Calu3 (cell line): ENCODE measurements at regions not wholly inside any gene's neighbourhood (a gene's known extent, or its start where the extent isn't known, plus 50 kb on each side); places are given as distances from the start of the nearest gene placed in this dataset.
"Not testable (repeated sequence)": the region's sequence is repeated elsewhere in the genome, so short reads cannot be mapped to it uniquely, and the experiment has no call there.

Source experiments
- BruUV-seq: library from RNA; stranded (reverse); fragments of 400-500 nt; replicated peaks from 2 replicates; lab custom pipeline; 2021; lab: Mats Ljungman, UMichigan
- CTCF ChIA-PET: fragments of 300-600 bp; sonication (Branson Sonifier 250); formaldehyde crosslinking; loops from one replicate; lab custom pipeline; 2022; ENCODE audit warnings: antibody characterized with exemption; lab: Charles Lee
- DNase-seq: peaks from one replicate; pipeline ENCODE4 v3.0.0; 2022
- H3K27ac Mint-ChIP-seq: one replicate; pipeline ENCODE4 v1.8.0; 2022; ENCODE audit warnings: mixed read lengths; ENCODE audit not compliant: unreplicated experiment
- H3K27me3 Mint-ChIP-seq: one replicate; pipeline ENCODE4 v1.8.0; 2022; ENCODE audit warnings: mixed read lengths; ENCODE audit not compliant: unreplicated experiment
- H3K36me3 Mint-ChIP-seq: one replicate; pipeline ENCODE4 v1.8.0; 2022; ENCODE audit warnings: mild to moderate bottlenecking, moderate library complexity, mixed read lengths; ENCODE audit not compliant: insufficient read depth, unreplicated experiment
- H3K4me1 Mint-ChIP-seq: one replicate; pipeline ENCODE4 v1.8.0; 2022; ENCODE audit warnings: mild to moderate bottlenecking, low read depth, mixed read lengths; ENCODE audit not compliant: unreplicated experiment
- H3K4me3 Mint-ChIP-seq: one replicate; pipeline ENCODE4 v1.8.0; 2022; ENCODE audit warnings: mild to moderate bottlenecking, low read depth, moderate library complexity, mixed read lengths; ENCODE audit not compliant: unreplicated experiment
- H3K9me3 Mint-ChIP-seq: one replicate; pipeline ENCODE4 v1.8.0; 2022; ENCODE audit warnings: low read depth, mixed read lengths; ENCODE audit not compliant: unreplicated experiment
- intact Hi-C: fragments of 100-400 bp; cut with micrococcal nuclease; formaldehyde crosslinking; loops from one replicate; pipeline ENCODE4 v1.10.0; 2022; ENCODE audit not compliant: unreplicated experiment
- TF ChIP-seq, protein P1 (sequence below): fragments of 200-600 bp; IDR thresholded peaks from one replicate; pipeline ENCODE4 v1.8.0; 2022; ENCODE audit warnings: antibody characterized with exemption; ENCODE audit not compliant: unreplicated experiment

DNA sequence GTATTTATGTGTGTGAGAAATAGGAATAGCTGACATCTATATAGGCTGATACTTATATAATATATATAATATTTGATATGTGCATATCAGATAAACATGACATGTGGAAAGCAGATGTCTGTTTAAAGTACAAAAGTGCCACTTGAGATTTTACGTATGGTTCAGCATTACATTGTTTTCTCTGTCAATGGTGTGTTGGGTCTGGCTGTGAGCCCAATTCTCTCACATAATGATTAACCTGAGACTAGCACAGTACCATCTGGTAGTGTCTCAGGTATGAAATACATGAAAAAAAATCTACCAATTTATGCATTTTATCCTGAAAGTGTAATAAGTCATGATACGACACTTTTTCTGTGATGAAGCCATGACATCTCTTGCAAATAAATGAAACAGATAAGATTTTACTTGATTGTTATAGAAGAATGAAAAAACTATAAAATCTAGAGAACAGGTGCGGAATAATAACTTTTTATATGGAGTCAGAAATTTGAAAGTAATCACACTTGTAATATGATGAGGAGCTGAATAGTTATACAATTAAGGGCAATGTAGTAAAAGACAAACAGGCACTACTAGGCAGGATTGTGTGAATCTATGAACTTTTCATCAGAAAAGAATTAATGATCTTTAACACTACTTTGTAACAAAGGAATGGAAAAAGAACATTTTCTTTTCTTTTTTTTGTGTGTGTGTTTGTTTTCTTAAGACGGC lies 1405.0 kb downstream of the OLFM4 start:
- Mint-ChIP-seq H3K27ac (no peak overlapping the region), H3K4me3 (no peak overlapping the region), H3K36me3 (no peaks in the 10 kb centered on the region), H3K27me3 (no peaks in the 10 kb centered on the region), H3K9me3 (peaks cover 14% of the 10 kb centered on the region), H3K4me1 (no peaks in the 10 kb centered on the region)
- CTCF ChIA-PET, result no interaction called here
- no peak for DNase-seq
- BruUV-seq, result no TSS peak
- intact Hi-C loops, result no loop called here
- TF ChIP-seq, protein P1, sequence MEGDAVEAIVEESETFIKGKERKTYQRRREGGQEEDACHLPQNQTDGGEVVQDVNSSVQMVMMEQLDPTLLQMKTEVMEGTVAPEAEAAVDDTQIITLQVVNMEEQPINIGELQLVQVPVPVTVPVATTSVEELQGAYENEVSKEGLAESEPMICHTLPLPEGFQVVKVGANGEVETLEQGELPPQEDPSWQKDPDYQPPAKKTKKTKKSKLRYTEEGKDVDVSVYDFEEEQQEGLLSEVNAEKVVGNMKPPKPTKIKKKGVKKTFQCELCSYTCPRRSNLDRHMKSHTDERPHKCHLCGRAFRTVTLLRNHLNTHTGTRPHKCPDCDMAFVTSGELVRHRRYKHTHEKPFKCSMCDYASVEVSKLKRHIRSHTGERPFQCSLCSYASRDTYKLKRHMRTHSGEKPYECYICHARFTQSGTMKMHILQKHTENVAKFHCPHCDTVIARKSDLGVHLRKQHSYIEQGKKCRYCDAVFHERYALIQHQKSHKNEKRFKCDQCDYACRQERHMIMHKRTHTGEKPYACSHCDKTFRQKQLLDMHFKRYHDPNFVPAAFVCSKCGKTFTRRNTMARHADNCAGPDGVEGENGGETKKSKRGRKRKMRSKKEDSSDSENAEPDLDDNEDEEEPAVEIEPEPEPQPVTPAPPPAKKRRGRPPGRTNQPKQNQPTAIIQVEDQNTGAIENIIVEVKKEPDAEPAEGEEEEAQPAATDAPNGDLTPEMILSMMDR, result no peak

DNA sequence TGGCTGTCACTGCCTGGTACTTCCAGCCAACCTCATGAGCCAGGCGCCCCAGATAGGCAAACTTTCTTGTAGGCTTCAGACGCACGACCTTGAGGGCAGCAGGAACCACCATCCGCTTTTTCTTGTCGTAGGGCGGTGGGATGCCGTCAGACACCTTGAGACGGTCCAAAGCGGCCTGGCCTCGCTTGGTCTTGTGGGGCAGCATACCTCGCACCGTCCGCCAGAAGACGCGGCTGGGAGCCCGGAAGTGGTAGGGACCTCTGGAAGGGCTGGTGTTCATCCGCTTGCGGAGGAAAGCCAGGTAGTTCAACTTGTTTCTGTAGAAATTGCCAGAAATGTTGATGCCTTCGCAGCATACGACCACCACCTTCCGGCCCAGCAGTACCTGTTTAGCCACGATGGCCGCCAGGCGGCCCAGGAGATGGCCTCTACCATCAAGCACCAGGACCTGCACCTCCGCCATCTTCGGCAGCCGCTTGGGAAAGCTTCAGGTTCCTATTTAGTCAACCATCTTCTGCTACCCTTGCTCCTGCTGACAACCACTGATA lies 1412.3 kb downstream of the OLFM4 start:
- H3K4me1 Mint-ChIP-seq, H3K27me3 Mint-ChIP-seq, H3K27ac Mint-ChIP-seq, DNase-seq, BruUV-seq, H3K4me3 Mint-ChIP-seq, CTCF ChIA-PET, intact Hi-C loops, H3K36me3 Mint-ChIP-seq: not testable (repeated sequence)
- H3K9me3 Mint-ChIP-seq, result peaks cover 18% of the 10 kb centered on the region

DNA sequence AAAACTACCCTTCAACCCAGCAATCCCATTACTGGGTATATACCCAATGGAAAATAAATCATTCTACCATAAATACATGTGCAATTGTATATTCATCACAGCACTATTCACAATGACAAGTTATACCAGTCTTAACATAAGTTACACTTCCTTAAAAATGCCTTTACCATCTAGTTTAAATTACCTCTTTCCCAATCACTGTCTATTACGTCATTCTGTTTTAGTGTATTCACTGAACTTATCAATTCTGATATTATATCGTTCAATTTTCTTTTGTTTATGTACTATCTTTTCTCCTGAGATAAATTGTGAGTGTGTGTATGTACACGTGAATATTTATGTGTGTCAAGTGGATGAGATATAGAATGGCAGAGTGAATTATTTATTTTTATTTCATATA lies 1416.8 kb downstream of the OLFM4 start:
- no peaks in the 10 kb centered on the region for H3K4me1 Mint-ChIP-seq
- intact Hi-C loops, result no loop called here
- H3K4me3 Mint-ChIP-seq, result no peak overlapping the region
- no peaks in the 10 kb centered on the region for H3K36me3 Mint-ChIP-seq
- TF ChIP-seq, protein P1, result no peak
- no peak for DNase-seq
- H3K27ac Mint-ChIP-seq, result no peak overlapping the region
- BruUV-seq, result no TSS peak
- CTCF ChIA-PET, result no interaction called here
- no peaks in the 10 kb centered on the region for H3K27me3 Mint-ChIP-seq
- peaks cover 18% of the 10 kb centered on the region for H3K9me3 Mint-ChIP-seq

DNA sequence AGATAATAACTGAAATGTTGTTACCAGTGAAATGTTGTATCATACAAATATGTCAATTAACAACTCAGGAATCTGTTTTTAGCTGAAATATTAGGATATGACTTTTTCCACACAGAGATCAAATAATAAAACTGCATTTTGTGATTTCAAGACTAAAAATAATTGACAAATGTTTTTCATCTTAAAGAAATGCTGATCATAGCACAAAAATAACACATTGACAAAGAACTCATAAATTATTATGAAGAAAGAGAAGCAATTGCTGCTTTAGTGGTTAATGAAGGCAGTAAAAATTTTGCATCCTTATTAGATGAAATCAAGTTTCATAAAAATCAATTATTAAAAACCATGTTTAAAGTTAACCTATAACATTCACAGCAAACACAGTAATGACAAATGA lies 1417.3 kb downstream of the OLFM4 start:
- no TSS peak for BruUV-seq
- Mint-ChIP-seq H3K27me3 (no peaks in the 10 kb centered on the region), H3K27ac (no peak overlapping the region), H3K4me3 (no peak overlapping the region), H3K4me1 (no peaks in the 10 kb centered on the region), H3K9me3 (peaks cover 16% of the 10 kb centered on the region), H3K36me3 (no peaks in the 10 kb centered on the region)
- no peak for DNase-seq
- CTCF ChIA-PET, result no interaction called here
- TF ChIP-seq, protein P1, result no peak
- intact Hi-C loops, result no loop called here

DNA sequence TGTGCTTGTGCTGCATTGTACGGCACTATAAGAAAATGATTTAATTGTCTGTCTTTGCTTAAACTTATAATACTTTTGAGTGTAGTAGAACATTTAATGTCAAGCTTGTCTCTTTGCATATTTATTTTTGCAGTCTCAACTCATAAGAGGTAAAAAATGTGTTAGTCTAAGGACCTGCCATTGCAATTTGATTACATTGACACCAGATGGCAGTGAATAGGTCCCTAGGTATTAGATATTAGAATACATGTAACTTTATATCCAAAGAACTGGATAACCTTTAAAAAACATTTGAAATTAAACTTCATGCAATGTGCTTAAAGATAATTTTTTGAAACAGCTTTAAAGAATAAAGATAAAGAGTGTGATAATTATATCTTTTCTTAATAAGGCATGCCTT lies 1421.3 kb downstream of the OLFM4 start:
- no peak for DNase-seq

More for the DNA sequence above, 1421.3 kb downstream of the OLFM4 start:
- CTCF ChIA-PET, result no interaction called here
- Mint-ChIP-seq H3K4me1 (no peaks in the 10 kb centered on the region), H3K4me3 (no peak overlapping the region), H3K9me3 (peaks cover 13% of the 10 kb centered on the region), H3K36me3 (no peaks in the 10 kb centered on the region), H3K27me3 (no peaks in the 10 kb centered on the region), H3K27ac (no peak overlapping the region)
- intact Hi-C loops, result no loop called here
- TF ChIP-seq, protein P1, result no peak
- BruUV-seq, result no TSS peak
